ENCODE measurements at regions not wholly inside any gene's neighbourhood (a gene's known extent, or its start where the extent isn't known, plus 50 kb on each side); places are given as distances from the start of the nearest gene placed in this dataset.

- FAIRE-seq (no peak), ATAC-seq (no peak), DNase-seq (ENCODE audit: low read depth in 1 of 2, low spot score in 1 of 2) (no peak)
- no peak overlapping the region for H3K4me3 ChIP-seq
- TF ChIP-seq JUNB (IDR thresholded peaks at IDR 0.05), result no peak
- no peak for TF ChIP-seq NR3C1 (IDR thresholded peaks at IDR 0.05)
- no peak for TF ChIP-seq ZFP36 (IDR thresholded peaks at IDR 0.05; ENCODE audit: borderline replicate concordance, partially characterized antibody)
- no peak for TF ChIP-seq NFE2L2 (conservative IDR thresholded peaks at IDR 0.05; ENCODE audit: low read length)
- no peak for TF ChIP-seq HOXA7 (CRISPR knock-in tag; IDR thresholded peaks at IDR 0.05)
- no peak for TF ChIP-seq ZC3H11A (IDR thresholded peaks at IDR 0.05)
- TF ChIP-seq CBX2 (IDR thresholded peaks at IDR 0.05; ENCODE audit: borderline replicate concordance, low read depth), result no peak
- TF ChIP-seq, protein P1, sequence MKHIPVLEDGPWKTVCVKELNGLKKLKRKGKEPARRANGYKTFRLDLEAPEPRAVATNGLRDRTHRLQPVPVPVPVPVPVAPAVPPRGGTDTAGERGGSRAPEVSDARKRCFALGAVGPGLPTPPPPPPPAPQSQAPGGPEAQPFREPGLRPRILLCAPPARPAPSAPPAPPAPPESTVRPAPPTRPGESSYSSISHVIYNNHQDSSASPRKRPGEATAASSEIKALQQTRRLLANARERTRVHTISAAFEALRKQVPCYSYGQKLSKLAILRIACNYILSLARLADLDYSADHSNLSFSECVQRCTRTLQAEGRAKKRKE (CRISPR knock-in tag; IDR thresholded peaks at IDR 0.05; ENCODE audit: low read depth), result no peak
- TF ChIP-seq KDM5A (IDR thresholded peaks at IDR 0.05), result no peak
- 0% methylated on average over 1 of the region's 1 CpG for WGBS (ENCODE audit: missing lambda C conversion rate)
- H3K9me3 ChIP-seq, result no peaks in the 10 kb centered on the region
- no peak overlapping the region for H3K27ac ChIP-seq
- no peaks in the 10 kb centered on the region for H3K4me1 ChIP-seq
- H3K4me2 ChIP-seq, result no peak overlapping the region
- ChIA-PET POLR2A (no interaction called here), CTCF (interaction anchor here (1.0 to 1.1 kb wide), 2 partner anchors 8 to 19 kb away, joined by 3 to 5 read pairs; no protein-coding TSS in a partner anchor)
Observed at GRCh38 chr10:117818721-117819120, 228.0 kb downstream of the RAB11FIP2 start.

DNA sequence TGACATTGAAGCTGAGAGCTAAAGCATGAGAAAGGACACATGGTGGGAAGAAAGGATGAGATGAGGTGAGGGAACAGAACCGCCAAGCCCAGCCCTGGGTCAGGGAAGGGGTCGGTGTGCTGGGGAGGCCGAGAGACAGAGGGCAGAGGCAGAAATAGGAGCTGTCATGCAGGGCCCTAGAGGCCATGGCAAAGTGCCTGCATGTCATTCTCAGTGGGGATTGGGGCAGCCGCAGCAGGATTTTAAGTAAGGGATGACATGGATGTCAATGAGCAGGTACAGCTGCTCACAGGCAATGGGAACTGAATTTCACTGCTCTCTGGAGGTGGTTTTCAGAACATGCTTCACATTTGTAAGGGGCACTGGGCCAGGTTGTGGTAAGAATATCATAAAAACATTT lies 227.4 kb downstream of the RAB11FIP2 start:
- Histone ChIP-seq H3K4me2 (no peak overlapping the region), H3K9me3 (no peaks in the 10 kb centered on the region), H3K4me1 (no peaks in the 10 kb centered on the region), H3K27ac (no peak overlapping the region), H3K4me3 (no peak overlapping the region)
- ChIA-PET POLR2A (no interaction called here), CTCF (no interaction called here)
- WGBS (ENCODE audit: missing lambda C conversion rate), result 32% methylated on average over 4 of the region's 4 CpGs
- no peak for FAIRE-seq
- TF ChIP-seq HEYL (CRISPR knock-in tag; IDR thresholded peaks at IDR 0.05), result no peak
- TF ChIP-seq RFX5 (IDR thresholded peaks at IDR 0.05), result no peak
- TF ChIP-seq, protein P2, sequence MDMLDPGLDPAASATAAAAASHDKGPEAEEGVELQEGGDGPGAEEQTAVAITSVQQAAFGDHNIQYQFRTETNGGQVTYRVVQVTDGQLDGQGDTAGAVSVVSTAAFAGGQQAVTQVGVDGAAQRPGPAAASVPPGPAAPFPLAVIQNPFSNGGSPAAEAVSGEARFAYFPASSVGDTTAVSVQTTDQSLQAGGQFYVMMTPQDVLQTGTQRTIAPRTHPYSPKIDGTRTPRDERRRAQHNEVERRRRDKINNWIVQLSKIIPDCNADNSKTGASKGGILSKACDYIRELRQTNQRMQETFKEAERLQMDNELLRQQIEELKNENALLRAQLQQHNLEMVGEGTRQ (IDR thresholded peaks at IDR 0.05), result no peak
- TF ChIP-seq POLR2AphosphoS2 (conservative IDR thresholded peaks at IDR 0.05; ENCODE audit: low read length), result no peak
- no peak for TF ChIP-seq CBX2 (IDR thresholded peaks at IDR 0.05; ENCODE audit: borderline replicate concordance, low read depth)
- TF ChIP-seq ZSCAN20 (CRISPR knock-in tag; IDR thresholded peaks at IDR 0.05), result no peak
- TF ChIP-seq SMC3 (IDR thresholded peaks at IDR 0.05), result no peak
- no peak for TF ChIP-seq RCOR1 (IDR thresholded peaks at IDR 0.05; ENCODE audit: low read depth, low read length)
- no peak for TF ChIP-seq TFCP2L1 (CRISPR knock-in tag; IDR thresholded peaks at IDR 0.05)
- TF ChIP-seq HDAC2 (IDR thresholded peaks at IDR 0.05), result no peak
- TF ChIP-seq CEBPB (IDR thresholded peaks at IDR 0.05), result no peak
- TF ChIP-seq, protein P3, sequence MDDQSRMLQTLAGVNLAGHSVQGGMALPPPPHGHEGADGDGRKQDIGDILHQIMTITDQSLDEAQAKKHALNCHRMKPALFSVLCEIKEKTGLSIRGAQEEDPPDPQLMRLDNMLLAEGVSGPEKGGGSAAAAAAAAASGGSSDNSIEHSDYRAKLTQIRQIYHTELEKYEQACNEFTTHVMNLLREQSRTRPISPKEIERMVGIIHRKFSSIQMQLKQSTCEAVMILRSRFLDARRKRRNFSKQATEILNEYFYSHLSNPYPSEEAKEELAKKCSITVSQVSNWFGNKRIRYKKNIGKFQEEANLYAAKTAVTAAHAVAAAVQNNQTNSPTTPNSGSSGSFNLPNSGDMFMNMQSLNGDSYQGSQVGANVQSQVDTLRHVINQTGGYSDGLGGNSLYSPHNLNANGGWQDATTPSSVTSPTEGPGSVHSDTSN (IDR thresholded peaks at IDR 0.05), result no peak
- TF ChIP-seq, protein P4, sequence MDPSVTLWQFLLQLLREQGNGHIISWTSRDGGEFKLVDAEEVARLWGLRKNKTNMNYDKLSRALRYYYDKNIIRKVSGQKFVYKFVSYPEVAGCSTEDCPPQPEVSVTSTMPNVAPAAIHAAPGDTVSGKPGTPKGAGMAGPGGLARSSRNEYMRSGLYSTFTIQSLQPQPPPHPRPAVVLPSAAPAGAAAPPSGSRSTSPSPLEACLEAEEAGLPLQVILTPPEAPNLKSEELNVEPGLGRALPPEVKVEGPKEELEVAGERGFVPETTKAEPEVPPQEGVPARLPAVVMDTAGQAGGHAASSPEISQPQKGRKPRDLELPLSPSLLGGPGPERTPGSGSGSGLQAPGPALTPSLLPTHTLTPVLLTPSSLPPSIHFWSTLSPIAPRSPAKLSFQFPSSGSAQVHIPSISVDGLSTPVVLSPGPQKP (IDR thresholded peaks at IDR 0.05; ENCODE audit: low read depth, low read length), result no peak
- DNase-seq (ENCODE audit: low read depth in 1 of 2, low spot score in 1 of 2), result no peak
- no peak; a peak in 1 of 6 replicates for ATAC-seq

DNA sequence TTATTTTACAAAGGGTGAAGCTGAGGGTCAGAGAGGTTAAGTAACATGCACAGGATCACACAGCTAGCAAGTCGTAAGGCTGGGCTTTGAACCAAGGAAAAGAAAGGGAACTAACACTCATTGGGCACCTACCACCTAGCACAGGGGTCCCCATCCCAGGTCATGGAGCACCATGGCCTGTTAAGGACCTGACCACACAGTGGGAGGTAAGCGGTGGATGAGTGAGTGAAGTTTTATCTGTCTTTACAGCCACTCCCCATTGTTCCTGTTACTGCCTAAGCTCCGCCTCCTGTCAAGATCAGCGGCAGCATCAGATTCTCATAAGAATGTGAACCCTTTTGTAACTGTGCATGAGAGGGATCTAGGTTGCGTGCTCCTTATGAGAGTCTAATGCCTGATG lies 222.8 kb downstream of the RAB11FIP2 start:
- ChIA-PET POLR2A (no interaction called here), CTCF (no interaction called here)
- FAIRE-seq (no peak), DNase-seq (ENCODE audit: low read depth in 1 of 2, low spot score in 1 of 2) (no peak), ATAC-seq (no peak)
- no peak for TF ChIP-seq FOSL2 (IDR thresholded peaks at IDR 0.05)
- TF ChIP-seq FOSL2 (CRISPR knock-in tag; IDR thresholded peaks at IDR 0.05), result no peak
- no peak for TF ChIP-seq MYC (IDR thresholded peaks at IDR 0.05; ENCODE audit: borderline replicate concordance, low read length)
- no peak for TF ChIP-seq ZSCAN20 (CRISPR knock-in tag; IDR thresholded peaks at IDR 0.05)
- no peak for TF ChIP-seq SMC3 (IDR thresholded peaks at IDR 0.05)
- no peak for TF ChIP-seq SREBF2 (IDR thresholded peaks at IDR 0.05)
- TF ChIP-seq EHMT2 (IDR thresholded peaks at IDR 0.05; ENCODE audit: low read depth), result no peak
- no peak for TF ChIP-seq RNF2 (IDR thresholded peaks at IDR 0.05; ENCODE audit: borderline replicate concordance, low read depth)
- TF ChIP-seq, protein P2 (IDR thresholded peaks at IDR 0.05), result no peak
- no peak for TF ChIP-seq HOXB13 (CRISPR knock-in tag; IDR thresholded peaks at IDR 0.05; ENCODE audit: low read depth)
- TF ChIP-seq, protein P4 (IDR thresholded peaks at IDR 0.05; ENCODE audit: low read depth, low read length), result no peak
- TF ChIP-seq TFCP2L1 (CRISPR knock-in tag; IDR thresholded peaks at IDR 0.05), result no peak
- TF ChIP-seq TP53 (CRISPR knock-in tag; IDR thresholded peaks at IDR 0.05), result no peak
- Histone ChIP-seq H3K4me2 (no peak overlapping the region), H3K27ac (no peak overlapping the region), H3K4me1 (no peaks in the 10 kb centered on the region), H3K4me3 (no peak overlapping the region), H3K9me3 (no peaks in the 10 kb centered on the region)
- 46% methylated on average over 5 of the region's 5 CpGs for WGBS (ENCODE audit: missing lambda C conversion rate)

Data from A549 (cell line).